Ovary (tissue), 3 donors: ENCODE measurements at regions not wholly inside any gene's neighbourhood (a gene's known extent, or its start where the extent isn't known, plus 50 kb on each side); places are given as distances from the start of the nearest gene placed in this dataset.

Experiments
- EP300 ChIP-seq: sonication (generic); formaldehyde crosslinking; IDR thresholded peaks from one replicate; pipeline ENCODE4 v1.6.1; 2017; ENCODE audit warnings: antibody characterized with exemption
- POLR2A ChIP-seq: fragments of 450-650 bp; IDR thresholded peaks from one replicate; pipeline ENCODE4 v1.6.1; 2017; ENCODE audit warnings: antibody characterized with exemption, mild to moderate bottlenecking, moderate library complexity
- TF ChIP-seq, protein P1 (sequence below), 3 donors: fragments of 450-650 bp in 2 of 3; fragments of 200-600 bp in 1 of 3; IDR thresholded peaks; one replicate each; pipeline versions ENCODE4 v1.5.1 to v1.8.0; 2016 to 2022; ENCODE audit warnings: antibody characterized with exemption in 3 of 3, mild to moderate bottlenecking in 1 of 3
- donor health status: DM: no; HTN: no; CAD: no.

- TF ChIP-seq, protein P1, sequence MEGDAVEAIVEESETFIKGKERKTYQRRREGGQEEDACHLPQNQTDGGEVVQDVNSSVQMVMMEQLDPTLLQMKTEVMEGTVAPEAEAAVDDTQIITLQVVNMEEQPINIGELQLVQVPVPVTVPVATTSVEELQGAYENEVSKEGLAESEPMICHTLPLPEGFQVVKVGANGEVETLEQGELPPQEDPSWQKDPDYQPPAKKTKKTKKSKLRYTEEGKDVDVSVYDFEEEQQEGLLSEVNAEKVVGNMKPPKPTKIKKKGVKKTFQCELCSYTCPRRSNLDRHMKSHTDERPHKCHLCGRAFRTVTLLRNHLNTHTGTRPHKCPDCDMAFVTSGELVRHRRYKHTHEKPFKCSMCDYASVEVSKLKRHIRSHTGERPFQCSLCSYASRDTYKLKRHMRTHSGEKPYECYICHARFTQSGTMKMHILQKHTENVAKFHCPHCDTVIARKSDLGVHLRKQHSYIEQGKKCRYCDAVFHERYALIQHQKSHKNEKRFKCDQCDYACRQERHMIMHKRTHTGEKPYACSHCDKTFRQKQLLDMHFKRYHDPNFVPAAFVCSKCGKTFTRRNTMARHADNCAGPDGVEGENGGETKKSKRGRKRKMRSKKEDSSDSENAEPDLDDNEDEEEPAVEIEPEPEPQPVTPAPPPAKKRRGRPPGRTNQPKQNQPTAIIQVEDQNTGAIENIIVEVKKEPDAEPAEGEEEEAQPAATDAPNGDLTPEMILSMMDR (IDR thresholded peaks at IDR 0.05) = no peak
- TF ChIP-seq POLR2A = no peak
- no peak for TF ChIP-seq EP300
These were observed 364.2 kb upstream of the PLSCR5 start for GRCh38 chr3:146969356-146969755.
